ENCODE measurements at regions not wholly inside any gene's neighbourhood (a gene's known extent, or its start where the extent isn't known, plus 50 kb on each side); places are given as distances from the start of the nearest gene placed in this dataset.

- DNase-seq (ENCODE audit: extremely low read depth, low read depth), result no peak
- no peak for TF ChIP-seq CTCF (IDR thresholded peaks at IDR 0.05; ENCODE audit: low read depth, low read length)
Observed at GRCh38 chr11:122362381-122362780, 246.4 kb upstream of the BLID start.

- TF ChIP-seq CTCF (IDR thresholded peaks at IDR 0.05; ENCODE audit: low read depth, low read length), result no peak
- no peak for DNase-seq (ENCODE audit: extremely low read depth, low read depth)
Observed at GRCh38 chr11:122360875-122361274, 244.9 kb upstream of the BLID start.

- TF ChIP-seq CTCF (IDR thresholded peaks at IDR 0.05; ENCODE audit: low read depth, low read length), result no peak
Observed at GRCh38 chr11:122359081-122359571, 243.1 kb upstream of the BLID start.

GRCh38 chr11:122358292-122358691 lies 242.3 kb upstream of the BLID start:
- DNase-seq (ENCODE audit: extremely low read depth, low read depth), result no peak
- no peak for TF ChIP-seq CTCF (IDR thresholded peaks at IDR 0.05; ENCODE audit: low read depth, low read length)

More at GRCh38 chr11:122359081-122359571, 243.1 kb upstream of the BLID start:
- DNase-seq (ENCODE audit: extremely low read depth, low read depth), result no peak

- TF ChIP-seq CTCF (IDR thresholded peaks at IDR 0.05; ENCODE audit: low read depth, low read length), result no peak
- no peak for DNase-seq (ENCODE audit: extremely low read depth, low read depth)
Observed at GRCh38 chr11:122355968-122356367, 240.0 kb upstream of the BLID start.

GRCh38 chr11:122354025-122354697 lies 238.1 kb upstream of the BLID start:
- DNase-seq (ENCODE audit: extremely low read depth, low read depth), result no peak
- TF ChIP-seq CTCF (IDR thresholded peaks at IDR 0.05; ENCODE audit: low read depth, low read length), result no peak

- no peak for TF ChIP-seq CTCF (IDR thresholded peaks at IDR 0.05; ENCODE audit: low read depth, low read length)
Observed at GRCh38 chr11:122353561-122353960, 237.5 kb upstream of the BLID start.

More at GRCh38 chr11:122353561-122353960, 237.5 kb upstream of the BLID start:
- no peak for DNase-seq (ENCODE audit: extremely low read depth, low read depth)
